H1 (cell line): ENCODE measurements at regions not wholly inside any gene's neighbourhood (a gene's known extent, or its start where the extent isn't known, plus 50 kb on each side); places are given as distances from the start of the nearest gene placed in this dataset.

ENCODE experiments used
- CTCF ChIA-PET: fragments of 300-600 bp; sonication (Branson Sonifier 250); formaldehyde crosslinking; loops from one replicate; lab custom pipeline; 2021; ENCODE audit not compliant: partially characterized antibody; lab: Charles Lee
- POLR2A ChIA-PET: fragments of 300-600 bp; sonication (Branson Sonifier 250); formaldehyde crosslinking; loops from one replicate; lab custom pipeline; 2021; ENCODE audit warnings: inconsistent platforms; ENCODE audit not compliant: partially characterized antibody; lab: Charles Lee
- DNase-seq, 2 experiments: peaks; one replicate each; pipeline versions ENCODE4 v3.0.0 to v3.0.0-alpha.2; 2010 to 2022; ENCODE audit warnings: low spot score in 2 of 2, low read depth in 1 of 2, mixed read lengths in 1 of 2
- FAIRE-seq: peaks from 2 replicates; lab custom pipeline; 2011; peaks lifted over from hg19 to GRCh38; lab: Jason Lieb, UNC
- H2AFZ ChIP-seq: 2 replicates; pipeline ENCODE4 v1.8.1; 2012; ENCODE audit warnings: low read length, inconsistent platforms
- H2AK5ac ChIP-seq: 2 replicates; pipeline ENCODE4 v1.6.1; 2013; ENCODE audit warnings: low read depth, low read length
- H2BK120ac ChIP-seq: replicated peaks from 2 replicates; pipeline ENCODE3; 2013; ENCODE audit warnings: low read depth, low read length, inconsistent platforms
- H2BK12ac ChIP-seq: 2 replicates; pipeline ENCODE4 v1.6.1; 2013; ENCODE audit warnings: low read depth, low read length
- H2BK15ac ChIP-seq: 2 replicates; pipeline ENCODE4 v1.6.1; 2013; ENCODE audit warnings: low read length
- H2BK20ac ChIP-seq: 2 replicates; pipeline ENCODE4 v1.6.1; 2013; ENCODE audit warnings: low read length
- H2BK5ac ChIP-seq: 2 replicates; pipeline ENCODE4 v1.6.1; 2013; ENCODE audit warnings: low read depth, low read length
- H3K14ac ChIP-seq: 2 replicates; pipeline ENCODE4 v1.6.1; 2013; ENCODE audit warnings: inconsistent platforms; ENCODE audit not compliant: insufficient read length
- H3K18ac ChIP-seq: 2 replicates; pipeline ENCODE4 v1.6.1; 2013; ENCODE audit warnings: low read length; ENCODE audit errors: extremely low read depth
- H3K23ac ChIP-seq: 2 replicates; pipeline ENCODE4 v1.6.1; 2013; ENCODE audit warnings: inconsistent platforms; ENCODE audit not compliant: insufficient read length
- H3K23me2 ChIP-seq: 2 replicates; pipeline ENCODE4 v1.6.1; 2013; ENCODE audit warnings: low read depth, low read length
- H3K27ac ChIP-seq: 2 replicates; pipeline ENCODE4 v1.6.1; 2011; ENCODE audit warnings: low read depth, low read length, inconsistent platforms
- H3K27me3 ChIP-seq, 4 experiments: replicated peaks in 1 of 4; 1 replicate in 1 of 4; 2 replicates in 3 of 4; pipeline versions ENCODE4 v1.6.1 to v1.8.1; 2011 to 2013; ENCODE audit warnings: low read length in 3 of 4, mild to moderate bottlenecking in 3 of 4, inconsistent platforms in 2 of 4, mixed read lengths in 2 of 4, moderate library complexity in 1 of 4; ENCODE audit not compliant: control insufficient read depth in 3 of 4, insufficient read depth in 3 of 4; ENCODE audit errors: extremely low read depth in 1 of 4
- H3K36me3 ChIP-seq, 4 experiments: 2 replicates each; pipeline versions ENCODE4 v1.6.1 to v1.8.1; 2011 to 2013; ENCODE audit warnings: mild to moderate bottlenecking in 4 of 4, low read length in 3 of 4, moderate library complexity in 2 of 4, control low read depth in 1 of 4, inconsistent platforms in 1 of 4; ENCODE audit not compliant: insufficient read depth in 4 of 4, control insufficient read depth in 2 of 4
- H3K4ac ChIP-seq: replicated peaks from 2 replicates; pipeline ENCODE3; 2013; ENCODE audit warnings: low read length, low read depth, mixed read lengths, inconsistent platforms; ENCODE audit not compliant: insufficient read length
- H3K4me1 ChIP-seq, 4 experiments: replicated peaks in 1 of 4; 1 replicate in 1 of 4; 2 replicates in 3 of 4; pipeline versions ENCODE4 v1.6.1 to v1.8.1; 2011 to 2013; ENCODE audit warnings: low read length in 3 of 4, inconsistent platforms in 2 of 4, mixed read lengths in 1 of 4; ENCODE audit not compliant: insufficient read depth in 4 of 4, control insufficient read depth in 3 of 4
- H3K4me2 ChIP-seq, 2 experiments: 2 replicates each; pipeline versions ENCODE4 v1.6.1 to v1.8.1; 2011 to 2013; ENCODE audit warnings: low read depth in 2 of 2, low read length in 2 of 2, control low read depth in 1 of 2, inconsistent platforms in 1 of 2, mild to moderate bottlenecking in 1 of 2; ENCODE audit not compliant: insufficient read depth in 1 of 2
- H3K4me3 ChIP-seq, 4 experiments: fragments of 200-600, 300-600 bp in 1 of 4; sonication (generic), shearing (Covaris generic), sonication (Bioruptor Twin) in 1 of 4; 2 replicates each; pipeline versions ENCODE4 v1.5.1 to v1.8.1; 2011 to 2016; ENCODE audit warnings: low read length in 4 of 4, low read depth in 3 of 4, control low read depth in 2 of 4, inconsistent platforms in 2 of 4, mild to moderate bottlenecking in 2 of 4, mixed read lengths in 1 of 4, moderate library complexity in 1 of 4; ENCODE audit not compliant: insufficient read depth in 2 of 4; ENCODE audit errors: extremely low read depth in 1 of 4
- H3K56ac ChIP-seq: replicated peaks from 2 replicates; pipeline ENCODE3; 2013; ENCODE audit warnings: low read depth, mild to moderate bottlenecking, mixed read lengths, low read length, inconsistent platforms; ENCODE audit not compliant: insufficient read length
- H3K79me1 ChIP-seq: 2 replicates; pipeline ENCODE4 v1.6.1; 2013; ENCODE audit warnings: low read depth, low read length, control low read depth
- H3K79me2 ChIP-seq, 2 experiments: 2 replicates each; pipeline versions ENCODE4 v1.6.1 to v1.8.1; 2012 to 2013; ENCODE audit warnings: low read length in 2 of 2, mild to moderate bottlenecking in 2 of 2, inconsistent platforms in 1 of 2; ENCODE audit not compliant: insufficient read depth in 2 of 2, control insufficient read depth in 1 of 2
- H3K9ac ChIP-seq, 4 experiments: replicated peaks in 1 of 4; 1 replicate in 1 of 4; 2 replicates in 3 of 4; pipeline versions ENCODE4 v1.6.1 to v1.8.1; 2011 to 2013; ENCODE audit warnings: low read depth in 3 of 4, low read length in 3 of 4, control low read depth in 2 of 4, mild to moderate bottlenecking in 2 of 4, moderate library complexity in 2 of 4, inconsistent platforms in 1 of 4; ENCODE audit errors: extremely low read depth in 1 of 4
- H3K9me3 ChIP-seq, 2 experiments: 2 replicates each; pipeline versions ENCODE4 v1.6.1 to v1.8.1; 2012 to 2013; ENCODE audit warnings: mild to moderate bottlenecking in 2 of 2, moderate library complexity in 2 of 2, control low read depth in 1 of 2, inconsistent platforms in 1 of 2, low read depth in 1 of 2, low read length in 1 of 2, mixed read lengths in 1 of 2; ENCODE audit not compliant: insufficient read depth in 2 of 2
- H4K20me1 ChIP-seq, 2 experiments: replicated peaks in 1 of 2; 2 replicates each; pipeline versions ENCODE3 to v1.8.1; 2011 to 2013; ENCODE audit warnings: inconsistent platforms in 2 of 2, low read length in 2 of 2, mild to moderate bottlenecking in 1 of 2; ENCODE audit not compliant: insufficient read depth in 2 of 2, control insufficient read depth in 1 of 2
- H4K5ac ChIP-seq: 2 replicates; pipeline ENCODE4 v1.6.1; 2013; ENCODE audit warnings: low read length, low read depth, mixed read lengths, inconsistent platforms; ENCODE audit not compliant: insufficient read length
- H4K8ac ChIP-seq: 2 replicates; pipeline ENCODE4 v1.8.0; 2013; ENCODE audit warnings: mild to moderate bottlenecking, moderate library complexity, low read length, inconsistent platforms; ENCODE audit not compliant: insufficient read depth; ENCODE audit errors: extremely low read depth
- H4K91ac ChIP-seq: replicated peaks from 2 replicates; pipeline ENCODE3; 2013; ENCODE audit warnings: low read length, mixed read lengths, inconsistent platforms; ENCODE audit not compliant: insufficient read length
- BCL11A ChIP-seq, 2 experiments: IDR thresholded peaks; one replicate each; pipeline ENCODE4 v1.6.1; 2011; ENCODE audit warnings: low read depth in 2 of 2, low read length in 2 of 2, mild to moderate bottlenecking in 2 of 2
- POLR2A ChIP-seq, 2 experiments: IDR thresholded peaks; 1 replicate in 1 of 2; 2 replicates in 1 of 2; pipeline ENCODE4 v1.6.1; 2011; ENCODE audit warnings: low read depth in 2 of 2, low read length in 2 of 2, mild to moderate bottlenecking in 2 of 2; ENCODE audit errors: control extremely low read depth in 1 of 2
- WGBS, 2 experiments: shearing (Covaris generic) in 1 of 2; methylation state at CpG; one replicate each; pipeline versions ENCODE4 v1.1.6 to v1.1.7; 2013 to 2015; ENCODE audit warnings: low lambda C conversion rate in 2 of 2, mixed read lengths in 2 of 2, inconsistent platforms in 1 of 2, low coverage in 1 of 2, missing lambda C conversion rate in 1 of 2; ENCODE audit not compliant: insufficient replicate concordance in 2 of 2, insufficient coverage in 1 of 2, insufficient read length in 1 of 2; ENCODE audit errors: extremely low coverage in 1 of 2, missing lambda C conversion rate in 1 of 2; 5-methylcytosine and 5-hydroxymethylcytosine counted together

DNA sequence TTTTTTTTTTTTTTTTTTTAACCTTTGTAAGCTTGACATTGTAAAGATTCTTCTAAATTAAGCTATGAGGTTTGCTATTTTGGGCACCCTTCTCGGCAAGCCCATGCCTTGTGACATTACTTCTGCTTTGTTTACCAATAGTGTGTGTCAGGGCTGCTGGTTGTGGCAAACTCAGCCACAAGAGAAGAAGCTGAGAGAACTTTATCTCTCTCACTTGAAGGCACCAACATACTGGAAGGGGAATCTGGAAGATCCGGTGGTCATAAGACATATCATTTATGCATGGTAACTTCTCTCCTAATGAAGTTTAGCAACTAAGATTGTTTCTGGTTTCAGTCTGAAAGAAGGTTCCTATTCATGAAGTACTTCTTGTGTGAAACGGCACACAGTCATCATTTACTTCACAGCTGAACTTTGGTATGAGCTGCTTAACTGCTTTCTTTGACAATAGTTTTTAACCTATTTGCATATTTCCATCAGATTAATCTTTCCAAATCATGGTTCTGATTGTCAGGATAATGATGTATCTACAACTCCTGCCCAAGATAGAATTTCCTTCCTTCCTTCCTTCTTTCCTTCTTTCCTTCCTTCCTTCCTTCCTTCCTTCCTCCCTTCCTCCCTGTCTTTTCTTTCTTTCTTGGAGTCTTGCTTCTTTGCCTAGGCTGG, 189.3 kb downstream of the NFKBIZ start:
- H3K4me1 ChIP-seq: no peaks in the 10 kb centered on the region
- no peaks in the 10 kb centered on the region for H3K27me3 ChIP-seq
- H4K8ac ChIP-seq: no peak overlapping the region
- no peak overlapping the region for H3K18ac ChIP-seq
- H4K91ac ChIP-seq: no peak overlapping the region
- CTCF ChIA-PET: interaction anchor here (0.6 to 0.9 kb wide), 3 partner anchors 9 to 191 kb away, joined by 3 to 7 read pairs (median 3); no protein-coding TSS in a partner anchor
- H2BK5ac ChIP-seq: no peak overlapping the region
- H2BK12ac ChIP-seq: no peak overlapping the region
- H2BK20ac ChIP-seq: no peak overlapping the region
- H3K27ac ChIP-seq: no peak overlapping the region
- H3K4me3 ChIP-seq: no peak overlapping the region
- no peak overlapping the region for H4K5ac ChIP-seq
- WGBS, 2 experiments: 86% methylated on average over 3 of the region's 3 CpGs; no CpG with 5 or more reads in 1 of the 2 experiments
- POLR2A ChIA-PET: no interaction called here
- H3K23ac ChIP-seq: no peak overlapping the region
- no peak for DNase-seq
- no peaks in the 10 kb centered on the region for H4K20me1 ChIP-seq
- H2BK15ac ChIP-seq: no peak overlapping the region
- H3K14ac ChIP-seq: no peak overlapping the region
- peaks cover 7 to 14% of the 10 kb centered on the region in 2 experiments for H3K9me3 ChIP-seq
- H2AFZ ChIP-seq: no peak overlapping the region
- H3K4ac ChIP-seq: no peak overlapping the region
- no peak for FAIRE-seq
- H2BK120ac ChIP-seq: no peak overlapping the region
- no peak overlapping the region for H3K4me2 ChIP-seq
- no peak overlapping the region for H3K9ac ChIP-seq
- no peaks in the 10 kb centered on the region for H3K23me2 ChIP-seq
- no peak overlapping the region for H3K56ac ChIP-seq
- H3K79me2 ChIP-seq: no peaks in the 10 kb centered on the region
- H2AK5ac ChIP-seq: no peak overlapping the region
- H3K79me1 ChIP-seq: no peaks in the 10 kb centered on the region
- H3K36me3 ChIP-seq: no peaks in the 10 kb centered on the region
- TF ChIP-seq POLR2A (IDR thresholded peaks at IDR 0.05; ENCODE audit: control extremely low read depth in 1 of 2, low read depth in 2 of 2, low read length in 2 of 2) (no peak), BCL11A (IDR thresholded peaks at IDR 0.05; ENCODE audit: low read depth in 2 of 2, low read length in 2 of 2) (no peak)
